ENCODE measurements at regions not wholly inside any gene's neighbourhood (a gene's known extent, or its start where the extent isn't known, plus 50 kb on each side); places are given as distances from the start of the nearest gene placed in this dataset.

GRCh38 chr4:33349376-33349775, 2629.2 kb downstream of the PCDH7 start:
- TF ChIP-seq CTCF (IDR thresholded peaks at IDR 0.05; ENCODE audit: insufficient read depth, low read length, poor library complexity, severe bottlenecking), result no peak
- H3K27me3 ChIP-seq (ENCODE audit: control insufficient read depth, insufficient read depth, low read length), result no peaks in the 10 kb centered on the region
- H3K4me3 ChIP-seq (ENCODE audit: low read depth, low read length), result no peak overlapping the region
- no peaks in the 10 kb centered on the region for H3K36me3 ChIP-seq (ENCODE audit: control insufficient read depth, insufficient read depth, low read length)
- no peak for DNase-seq (ENCODE audit: low read depth)

GRCh38 chr4:33357121-33357520, 2637.0 kb downstream of the PCDH7 start:
- no peak for TF ChIP-seq CTCF (IDR thresholded peaks at IDR 0.05; ENCODE audit: insufficient read depth, low read length, poor library complexity, severe bottlenecking)
- no peak for DNase-seq (ENCODE audit: low read depth)
- H3K36me3 ChIP-seq (ENCODE audit: control insufficient read depth, insufficient read depth, low read length), result no peaks in the 10 kb centered on the region
- H3K27me3 ChIP-seq (ENCODE audit: control insufficient read depth, insufficient read depth, low read length), result no peaks in the 10 kb centered on the region
- H3K4me3 ChIP-seq (ENCODE audit: low read depth, low read length), result no peak overlapping the region

GRCh38 chr4:33369446-33369845, 2649.3 kb downstream of the PCDH7 start:
- TF ChIP-seq CTCF (IDR thresholded peaks at IDR 0.05; ENCODE audit: insufficient read depth, low read length, poor library complexity, severe bottlenecking), result no peak
- Histone ChIP-seq H3K36me3 (ENCODE audit: control insufficient read depth, insufficient read depth, low read length) (no peaks in the 10 kb centered on the region), H3K27me3 (ENCODE audit: control insufficient read depth, insufficient read depth, low read length) (no peaks in the 10 kb centered on the region), H3K4me3 (ENCODE audit: low read depth, low read length) (no peak overlapping the region)
- DNase-seq (ENCODE audit: low read depth), result peak; percentile 35

DNA sequence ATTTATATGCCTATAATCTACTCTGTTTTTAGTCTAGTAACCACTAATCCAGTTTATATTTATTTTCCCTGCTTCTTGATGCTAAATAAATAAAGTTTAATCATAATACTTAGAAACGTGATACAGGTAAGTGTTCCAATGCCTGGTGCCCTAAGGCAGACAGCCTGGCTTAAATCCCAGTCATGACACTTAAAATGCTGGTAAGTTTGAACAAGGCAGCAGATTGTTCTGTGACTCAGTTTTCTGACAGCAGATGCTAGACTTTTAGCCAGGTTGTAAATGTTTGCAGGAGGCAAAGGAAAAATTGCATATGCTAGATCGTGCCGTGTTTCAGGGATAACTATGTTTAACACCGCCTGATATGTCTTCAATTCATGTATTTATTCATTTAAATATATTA, 2661.6 kb downstream of the PCDH7 start:
- H3K27me3 ChIP-seq (ENCODE audit: control insufficient read depth, insufficient read depth, low read length), result no peaks in the 10 kb centered on the region
- DNase-seq (ENCODE audit: low read depth), result no peak
- H3K36me3 ChIP-seq (ENCODE audit: control insufficient read depth, insufficient read depth, low read length), result no peaks in the 10 kb centered on the region
- no peak overlapping the region for H3K4me3 ChIP-seq (ENCODE audit: low read depth, low read length)
- no peak for TF ChIP-seq CTCF (IDR thresholded peaks at IDR 0.05; ENCODE audit: insufficient read depth, low read length, poor library complexity, severe bottlenecking)

- no peak for DNase-seq (ENCODE audit: low read depth)
- TF ChIP-seq CTCF (IDR thresholded peaks at IDR 0.05; ENCODE audit: insufficient read depth, low read length, poor library complexity, severe bottlenecking), result peak; percentile 39
Observed at GRCh38 chr4:33386764-33387163, 2666.6 kb downstream of the PCDH7 start.

DNA sequence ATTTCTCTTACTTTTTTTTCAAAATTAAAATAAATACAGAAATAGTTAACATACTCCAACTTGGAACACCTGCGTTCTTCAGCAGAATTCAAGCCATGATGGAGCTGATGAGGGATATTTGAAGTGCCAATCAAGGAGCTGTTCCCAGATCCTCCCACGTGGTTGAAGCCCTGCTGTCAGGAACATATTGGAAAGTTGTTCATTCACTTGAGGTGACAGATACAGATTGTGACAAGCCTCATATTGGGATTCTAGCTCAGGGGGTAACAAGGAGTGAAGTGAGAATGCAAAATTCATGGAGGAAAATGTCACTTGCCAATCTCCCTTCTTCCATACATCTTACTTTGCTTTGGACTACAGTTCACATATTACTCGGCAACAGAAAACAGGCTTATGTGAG, 2670.8 kb downstream of the PCDH7 start:
- no peak for TF ChIP-seq CTCF (IDR thresholded peaks at IDR 0.05; ENCODE audit: insufficient read depth, low read length, poor library complexity, severe bottlenecking)
- H3K27me3 ChIP-seq (ENCODE audit: control insufficient read depth, insufficient read depth, low read length), result no peaks in the 10 kb centered on the region
- H3K4me3 ChIP-seq (ENCODE audit: low read depth, low read length), result no peak overlapping the region
- DNase-seq (ENCODE audit: low read depth), result no peak
- no peaks in the 10 kb centered on the region for H3K36me3 ChIP-seq (ENCODE audit: control insufficient read depth, insufficient read depth, low read length)

More at GRCh38 chr4:33386764-33387163, 2666.6 kb downstream of the PCDH7 start:
- Histone ChIP-seq H3K27me3 (ENCODE audit: control insufficient read depth, insufficient read depth, low read length) (no peaks in the 10 kb centered on the region), H3K36me3 (ENCODE audit: control insufficient read depth, insufficient read depth, low read length) (no peaks in the 10 kb centered on the region), H3K4me3 (ENCODE audit: low read depth, low read length) (no peak overlapping the region)

Measured in kidney epithelial cell (primary cell).